ENCODE measurements at regions not wholly inside any gene's neighbourhood (a gene's known extent, or its start where the extent isn't known, plus 50 kb on each side); places are given as distances from the start of the nearest gene placed in this dataset.

- Histone ChIP-seq H3K27me3 (no peaks in the 10 kb centered on the region), H3K27ac (no peak overlapping the region), H3K4me3 (no peak overlapping the region), H3K4me1 (no peaks in the 10 kb centered on the region), H3K9me3 (peaks cover 0 to 15% of the 10 kb centered on the region in 2 donors), H3K36me3 (no peaks in the 10 kb centered on the region)
- intact Hi-C loops (cut with DNase I; ENCODE audit: low total_unique reads), result no loop called here
- TF ChIP-seq, protein P1, sequence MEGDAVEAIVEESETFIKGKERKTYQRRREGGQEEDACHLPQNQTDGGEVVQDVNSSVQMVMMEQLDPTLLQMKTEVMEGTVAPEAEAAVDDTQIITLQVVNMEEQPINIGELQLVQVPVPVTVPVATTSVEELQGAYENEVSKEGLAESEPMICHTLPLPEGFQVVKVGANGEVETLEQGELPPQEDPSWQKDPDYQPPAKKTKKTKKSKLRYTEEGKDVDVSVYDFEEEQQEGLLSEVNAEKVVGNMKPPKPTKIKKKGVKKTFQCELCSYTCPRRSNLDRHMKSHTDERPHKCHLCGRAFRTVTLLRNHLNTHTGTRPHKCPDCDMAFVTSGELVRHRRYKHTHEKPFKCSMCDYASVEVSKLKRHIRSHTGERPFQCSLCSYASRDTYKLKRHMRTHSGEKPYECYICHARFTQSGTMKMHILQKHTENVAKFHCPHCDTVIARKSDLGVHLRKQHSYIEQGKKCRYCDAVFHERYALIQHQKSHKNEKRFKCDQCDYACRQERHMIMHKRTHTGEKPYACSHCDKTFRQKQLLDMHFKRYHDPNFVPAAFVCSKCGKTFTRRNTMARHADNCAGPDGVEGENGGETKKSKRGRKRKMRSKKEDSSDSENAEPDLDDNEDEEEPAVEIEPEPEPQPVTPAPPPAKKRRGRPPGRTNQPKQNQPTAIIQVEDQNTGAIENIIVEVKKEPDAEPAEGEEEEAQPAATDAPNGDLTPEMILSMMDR (IDR thresholded peaks at IDR 0.05), result no peak
- TF ChIP-seq POLR2AphosphoS5 (IDR thresholded peaks at IDR 0.05) (no peak), POLR2A (IDR thresholded peaks at IDR 0.05) (no peak)
- no peak for DNase-seq (ENCODE audit: low spot score in 2 of 2)
Measured at GRCh38 chr12:114851981-114852380, 168.0 kb upstream of the TBX3 start.

GRCh38 chr12:114850661-114851275 lies 166.8 kb upstream of the TBX3 start:
- Histone ChIP-seq H3K4me3 (no peak overlapping the region), H3K27me3 (no peaks in the 10 kb centered on the region), H3K27ac (no peak overlapping the region), H3K4me1 (no peaks in the 10 kb centered on the region), H3K9me3 (peaks cover 0 to 14% of the 10 kb centered on the region in 2 donors), H3K36me3 (no peaks in the 10 kb centered on the region)
- intact Hi-C loops (cut with DNase I; ENCODE audit: low total_unique reads), result no loop called here
- TF ChIP-seq POLR2A (IDR thresholded peaks at IDR 0.05) (no peak), POLR2AphosphoS5 (IDR thresholded peaks at IDR 0.05) (no peak)
- TF ChIP-seq, protein P1 (IDR thresholded peaks at IDR 0.05), result no peak
- DNase-seq (ENCODE audit: low spot score in 2 of 2), result no peak

- H3K4me1 ChIP-seq, result no peaks in the 10 kb centered on the region
- no peak for DNase-seq (ENCODE audit: low spot score in 2 of 2)
Measured at GRCh38 chr12:114848666-114849065, 164.7 kb upstream of the TBX3 start.

DNA sequence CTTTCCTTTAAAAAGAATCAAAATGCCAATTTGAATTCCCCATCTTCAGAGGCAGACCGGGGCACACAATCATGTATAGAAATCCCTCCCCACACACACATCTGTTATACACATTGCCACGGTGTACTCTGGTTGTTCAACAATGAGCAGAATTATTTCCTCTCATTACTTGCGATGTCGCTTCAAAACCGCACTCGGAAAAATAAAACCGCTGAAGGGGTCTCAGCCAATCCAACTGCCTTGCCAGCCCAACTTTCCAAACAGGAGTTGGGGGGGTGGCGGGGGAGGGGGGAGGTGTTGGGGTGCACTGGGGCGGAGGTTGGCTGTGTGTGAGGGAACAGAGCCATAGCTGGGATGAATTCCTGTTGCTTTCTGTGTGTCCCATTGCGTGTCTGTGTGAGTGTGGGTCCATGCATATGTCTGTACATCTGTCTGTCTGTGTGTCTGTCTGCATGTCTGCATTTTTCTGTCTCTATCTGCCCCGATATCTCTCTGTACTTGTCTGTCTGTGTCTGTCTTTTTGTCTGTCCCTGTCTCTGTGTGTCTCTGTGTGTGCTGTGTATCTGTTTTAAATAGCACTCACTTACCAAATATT lies 163.6 kb upstream of the TBX3 start:
- TF ChIP-seq, protein P1 (IDR thresholded peaks at IDR 0.05), result no peak
- TF ChIP-seq POLR2AphosphoS5 (IDR thresholded peaks at IDR 0.05), result no peak
- TF ChIP-seq POLR2A (IDR thresholded peaks at IDR 0.05), result no peak
- Histone ChIP-seq H3K9me3 (no peaks in the 10 kb centered on the region), H3K27ac (no peak overlapping the region), H3K36me3 (no peaks in the 10 kb centered on the region), H3K27me3 (no peaks in the 10 kb centered on the region), H3K4me1 (no peaks in the 10 kb centered on the region), H3K4me3 (no peak overlapping the region)
- intact Hi-C loops (cut with DNase I; ENCODE audit: low total_unique reads), result no loop called here
- DNase-seq (ENCODE audit: low spot score in 2 of 2), result no peak

More at GRCh38 chr12:114848666-114849065, 164.7 kb upstream of the TBX3 start:
- intact Hi-C loops (cut with DNase I; ENCODE audit: low total_unique reads), result no loop called here
- Histone ChIP-seq H3K27ac (no peak overlapping the region), H3K27me3 (no peaks in the 10 kb centered on the region), H3K9me3 (no peaks in the 10 kb centered on the region), H3K4me3 (no peak overlapping the region), H3K36me3 (no peaks in the 10 kb centered on the region)
- TF ChIP-seq POLR2AphosphoS5 (IDR thresholded peaks at IDR 0.05), result no peak
- TF ChIP-seq, protein P1 (IDR thresholded peaks at IDR 0.05), result no peak
- no peak for TF ChIP-seq POLR2A (IDR thresholded peaks at IDR 0.05)

GRCh38 chr12:114846771-114847170 lies 162.8 kb upstream of the TBX3 start:
- intact Hi-C loops (cut with DNase I; ENCODE audit: low total_unique reads), result no loop called here
- TF ChIP-seq POLR2AphosphoS5 (IDR thresholded peaks at IDR 0.05), result no peak
- TF ChIP-seq, protein P1 (IDR thresholded peaks at IDR 0.05), result no peak
- TF ChIP-seq POLR2A (IDR thresholded peaks at IDR 0.05), result no peak
- H3K4me1 ChIP-seq, result no peaks in the 10 kb centered on the region
- no peak for DNase-seq (ENCODE audit: low spot score in 2 of 2)
- no peak overlapping the region for H3K27ac ChIP-seq
- H3K27me3 ChIP-seq, result no peaks in the 10 kb centered on the region
- no peak overlapping the region for H3K4me3 ChIP-seq
- H3K9me3 ChIP-seq, result no peaks in the 10 kb centered on the region
- no peaks in the 10 kb centered on the region for H3K36me3 ChIP-seq
